ENCODE measurements at regions not wholly inside any gene's neighbourhood (a gene's known extent, or its start where the extent isn't known, plus 50 kb on each side); places are given as distances from the start of the nearest gene placed in this dataset.

- TF ChIP-seq CTCF (IDR thresholded peaks at IDR 0.05), result no peak
- Histone ChIP-seq H3K4me3 (ENCODE audit: low read depth, low read length) (no peak overlapping the region), H3K4me1 (no peaks in the 10 kb centered on the region), H3K79me2 (no peaks in the 10 kb centered on the region), H3K36me3 (ENCODE audit: control insufficient read depth, insufficient read depth, low read length) (no peaks in the 10 kb centered on the region), H3K4me2 (ENCODE audit: low read length) (no peak overlapping the region), H3K9ac (no peak overlapping the region), H3K27me3 (ENCODE audit: control insufficient read depth, insufficient read depth, low read length) (no peaks in the 10 kb centered on the region), H2AFZ (peak overlapping the region; percentile 43), H3K9me3 (ENCODE audit: control insufficient read depth, low read length) (no peaks in the 10 kb centered on the region), H3K27ac (no peak overlapping the region)
Observed at GRCh38 chr6:18596531-18596835, 209.3 kb downstream of the RNF144B start.

DNA sequence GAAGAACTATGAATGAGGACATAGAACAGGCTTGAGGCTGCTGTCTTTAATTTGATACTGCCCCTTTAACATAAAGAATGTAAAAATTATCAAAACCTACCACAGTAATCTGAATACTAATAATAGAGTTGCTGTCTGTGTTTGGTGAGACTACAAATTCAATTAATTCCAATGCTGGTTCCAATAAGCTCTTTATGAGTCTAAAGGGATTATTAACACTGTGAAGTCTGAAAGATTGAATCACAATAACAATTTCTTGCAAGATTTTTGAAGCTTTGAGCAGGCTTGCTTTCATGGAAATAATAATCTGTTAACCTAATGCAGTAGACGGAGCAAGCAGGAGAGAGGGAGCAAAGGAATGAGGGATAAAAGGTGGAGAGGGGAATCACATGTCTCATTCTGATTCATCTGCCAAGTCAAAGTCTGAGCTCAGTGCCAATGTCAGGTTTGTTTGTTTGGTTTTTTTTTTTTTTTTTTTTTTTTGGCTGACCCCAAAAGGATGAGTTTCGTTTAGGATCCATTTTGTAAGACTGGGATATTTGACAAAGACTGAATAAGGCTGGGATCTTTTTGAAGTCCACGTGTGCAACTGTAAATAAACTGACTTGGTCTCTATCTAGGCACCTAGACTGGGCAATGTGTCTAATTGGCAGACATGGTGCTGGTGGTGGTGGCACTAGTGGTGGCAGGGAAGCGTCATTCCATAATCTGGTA lies 211.6 kb downstream of the RNF144B start:
- no peak overlapping the region for H3K4me2 ChIP-seq (ENCODE audit: low read length)
- H3K79me2 ChIP-seq, result no peaks in the 10 kb centered on the region
- no peaks in the 10 kb centered on the region for H3K9me3 ChIP-seq (ENCODE audit: control insufficient read depth, low read length)
- no peaks in the 10 kb centered on the region for H3K36me3 ChIP-seq (ENCODE audit: control insufficient read depth, insufficient read depth, low read length)
- H3K27ac ChIP-seq, result no peak overlapping the region
- no peak overlapping the region for H3K4me3 ChIP-seq (ENCODE audit: low read depth, low read length)
- H3K4me1 ChIP-seq, result no peaks in the 10 kb centered on the region
- H2AFZ ChIP-seq, result no peak overlapping the region
- no peak for TF ChIP-seq CTCF (IDR thresholded peaks at IDR 0.05)
- no peak overlapping the region for H3K9ac ChIP-seq
- no peaks in the 10 kb centered on the region for H3K27me3 ChIP-seq (ENCODE audit: control insufficient read depth, insufficient read depth, low read length)

GRCh38 chr6:18600255-18600654 lies 213.1 kb downstream of the RNF144B start:
- no peaks in the 10 kb centered on the region for H3K27me3 ChIP-seq (ENCODE audit: control insufficient read depth, insufficient read depth, low read length)
- no peak overlapping the region for H2AFZ ChIP-seq

DNA sequence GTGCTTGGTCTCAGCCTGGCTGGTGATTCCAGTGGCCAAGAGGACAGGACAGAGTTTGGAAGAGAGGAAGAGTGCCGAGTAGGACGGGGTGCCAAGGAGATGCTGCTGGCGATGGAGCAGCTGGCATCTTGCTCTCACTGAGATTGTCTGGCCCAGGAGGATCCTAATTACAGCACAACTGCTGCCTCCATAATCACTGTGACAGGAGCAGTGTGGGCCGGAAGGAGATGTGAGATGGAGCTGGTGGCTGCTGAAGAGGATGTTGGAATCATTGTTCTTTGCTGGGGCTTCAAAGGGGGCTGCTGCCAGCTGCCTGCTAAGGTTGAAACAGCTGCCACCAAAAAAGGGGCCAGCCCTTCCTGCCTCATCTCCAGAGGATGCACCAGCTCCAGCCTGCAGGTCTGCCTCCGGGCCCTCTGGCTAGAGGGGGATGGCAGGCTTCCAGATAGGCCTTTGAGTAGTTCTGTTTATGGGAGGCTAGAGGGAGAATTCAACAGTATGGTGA lies 214.4 kb downstream of the RNF144B start:
- no peak overlapping the region for H3K9ac ChIP-seq
- H3K9me3 ChIP-seq (ENCODE audit: control insufficient read depth, low read length), result no peaks in the 10 kb centered on the region
- H3K36me3 ChIP-seq (ENCODE audit: control insufficient read depth, insufficient read depth, low read length), result no peaks in the 10 kb centered on the region
- H3K4me3 ChIP-seq (ENCODE audit: low read depth, low read length), result no peak overlapping the region
- H3K4me1 ChIP-seq, result no peaks in the 10 kb centered on the region
- no peak overlapping the region for H3K27ac ChIP-seq
- no peak overlapping the region for H2AFZ ChIP-seq
- no peaks in the 10 kb centered on the region for H3K27me3 ChIP-seq (ENCODE audit: control insufficient read depth, insufficient read depth, low read length)
- no peak overlapping the region for H3K4me2 ChIP-seq (ENCODE audit: low read length)
- TF ChIP-seq CTCF (IDR thresholded peaks at IDR 0.05), result no peak
- no peaks in the 10 kb centered on the region for H3K79me2 ChIP-seq

More at GRCh38 chr6:18600255-18600654, 213.1 kb downstream of the RNF144B start:
- Histone ChIP-seq H3K9ac (no peak overlapping the region), H3K79me2 (no peaks in the 10 kb centered on the region), H3K9me3 (ENCODE audit: control insufficient read depth, low read length) (no peaks in the 10 kb centered on the region), H3K4me2 (ENCODE audit: low read length) (no peak overlapping the region), H3K4me3 (ENCODE audit: low read depth, low read length) (no peak overlapping the region), H3K27ac (no peak overlapping the region), H3K36me3 (ENCODE audit: control insufficient read depth, insufficient read depth, low read length) (no peaks in the 10 kb centered on the region), H3K4me1 (no peaks in the 10 kb centered on the region)
- no peak for TF ChIP-seq CTCF (IDR thresholded peaks at IDR 0.05)

DNA sequence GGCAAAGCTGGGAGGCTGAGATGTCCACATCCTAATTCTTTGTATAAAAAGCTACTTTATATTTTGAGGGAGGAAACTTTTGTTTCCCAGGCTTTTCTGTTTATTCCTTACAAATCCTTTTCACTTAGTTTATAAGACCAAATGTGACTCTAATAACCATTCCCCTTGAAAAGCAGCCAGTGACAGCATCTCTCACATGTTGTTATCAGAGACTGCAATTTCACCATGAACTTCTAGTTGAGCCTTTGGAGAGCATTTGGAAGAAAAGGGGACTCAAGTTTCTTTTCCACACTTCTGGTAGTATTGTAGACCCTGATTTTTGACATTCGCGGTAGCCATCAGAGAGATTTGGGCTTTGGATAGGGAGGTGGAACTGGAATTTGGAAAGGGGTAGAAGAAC lies 215.8 kb downstream of the RNF144B start:
- Histone ChIP-seq H3K36me3 (ENCODE audit: control insufficient read depth, insufficient read depth, low read length) (no peaks in the 10 kb centered on the region), H3K4me3 (ENCODE audit: low read depth, low read length) (no peak overlapping the region), H3K4me2 (ENCODE audit: low read length) (no peak overlapping the region), H3K9ac (no peak overlapping the region), H2AFZ (no peak overlapping the region), H3K79me2 (no peaks in the 10 kb centered on the region), H3K9me3 (ENCODE audit: control insufficient read depth, low read length) (no peaks in the 10 kb centered on the region), H3K27me3 (ENCODE audit: control insufficient read depth, insufficient read depth, low read length) (no peaks in the 10 kb centered on the region), H3K4me1 (no peaks in the 10 kb centered on the region), H3K27ac (no peak overlapping the region)
- no peak for TF ChIP-seq CTCF (IDR thresholded peaks at IDR 0.05)

Data from parathyroid adenoma (tissue), 2 donors.